ENCODE measurements at regions not wholly inside any gene's neighbourhood (a gene's known extent, or its start where the extent isn't known, plus 50 kb on each side); places are given as distances from the start of the nearest gene placed in this dataset.

DNA sequence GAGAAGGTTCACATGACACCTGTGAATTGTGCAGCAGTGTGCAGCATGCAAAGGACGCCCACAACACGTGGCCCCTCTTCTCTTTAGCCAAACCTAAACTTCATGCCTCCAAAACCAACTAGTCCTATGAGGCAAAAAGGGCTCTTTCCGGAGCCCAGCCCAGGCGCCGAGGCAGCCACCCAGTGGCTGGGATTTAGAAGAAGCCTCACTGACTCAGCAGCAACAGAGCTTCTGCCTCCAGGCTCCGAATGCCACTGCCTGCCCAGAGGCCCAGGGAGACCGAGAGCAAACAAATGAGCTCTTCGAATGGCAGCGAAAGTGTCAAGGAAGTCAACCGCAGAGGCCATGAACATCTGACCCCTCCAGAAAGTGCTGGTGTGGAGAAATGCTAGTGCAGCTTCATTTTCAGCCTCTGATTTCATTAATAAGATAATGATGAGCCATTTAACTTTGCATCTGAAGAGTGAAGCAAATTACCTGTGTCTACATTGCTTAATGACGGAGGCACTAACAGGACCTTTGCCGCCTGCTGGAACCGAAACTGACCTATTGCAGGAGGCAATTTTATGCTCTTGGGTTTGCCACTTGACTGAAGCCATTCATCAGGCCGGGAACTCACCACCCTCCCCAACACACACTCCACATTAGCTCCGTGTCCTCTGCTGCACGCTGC lies 157.7 kb upstream of the RPL38 start:
- DNase-seq (ENCODE audit: low read depth in 3 of 3), result no peak

- no peak for DNase-seq (ENCODE audit: low read depth in 3 of 3)
Observed at GRCh38 chr17:74049167-74049966, 154.1 kb upstream of the RPL38 start.

DNA sequence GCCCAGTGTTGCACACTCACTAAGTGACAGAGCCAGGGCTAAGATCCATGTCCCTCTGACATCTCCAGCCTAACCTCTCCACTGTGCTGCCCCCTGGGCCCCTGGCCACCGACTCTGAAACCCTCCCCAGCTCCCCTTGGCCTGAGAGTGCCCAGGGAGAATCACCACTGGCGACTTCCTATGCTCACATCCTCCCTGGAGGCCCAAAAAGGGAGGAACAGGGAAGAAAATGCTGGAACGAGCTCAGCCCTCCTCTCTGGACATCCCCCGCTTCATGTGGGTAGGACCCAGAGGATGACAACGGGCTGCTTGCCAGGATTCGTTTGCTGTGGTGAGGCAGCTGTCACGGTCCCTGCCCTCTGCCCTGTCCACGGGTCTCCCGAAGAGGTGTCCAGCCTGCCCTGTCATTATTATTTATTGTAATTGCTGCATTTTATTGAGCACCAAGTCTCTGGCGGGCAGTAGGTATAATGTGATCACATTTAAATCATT lies 153.5 kb upstream of the RPL38 start:
- no peak for DNase-seq (ENCODE audit: low read depth in 3 of 3)

GRCh38 chr17:74051348-74051747 lies 152.1 kb upstream of the RPL38 start:
- DNase-seq (ENCODE audit: low read depth in 3 of 3), result no peak

DNA sequence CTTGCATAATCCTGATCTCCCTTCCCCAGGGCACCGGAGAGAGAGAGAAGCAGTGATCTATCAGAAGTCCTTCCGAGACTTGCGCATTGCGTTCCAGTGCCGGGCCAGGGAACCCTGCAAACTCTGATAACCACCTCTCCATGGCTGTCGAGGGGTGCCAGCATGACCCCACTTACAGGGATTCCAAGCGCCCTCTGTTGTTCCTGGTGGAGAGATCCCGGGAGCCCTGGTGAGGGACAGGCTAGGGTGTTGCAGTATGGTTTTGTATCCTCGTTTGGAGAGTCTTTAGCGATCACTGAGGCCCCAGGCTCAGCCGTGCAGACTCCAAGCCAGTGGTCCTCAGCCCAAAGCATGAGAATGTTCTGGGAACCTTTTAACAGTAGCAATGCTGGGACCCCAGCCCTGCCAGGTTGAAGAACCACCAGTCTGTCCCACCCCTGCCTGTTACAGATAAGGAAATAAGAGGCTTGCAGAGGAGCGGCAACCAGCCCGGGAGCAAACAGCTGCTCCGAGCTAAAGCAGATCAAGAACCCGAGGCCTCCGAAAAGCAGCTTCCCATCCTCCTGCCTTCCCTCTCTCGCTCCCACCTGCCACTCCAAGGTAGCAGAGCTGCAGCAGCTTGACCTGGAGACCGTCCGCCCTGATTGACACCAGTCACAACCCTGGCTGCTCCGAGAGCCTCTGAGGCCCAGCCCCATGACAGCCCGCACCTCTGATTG lies 150.3 kb upstream of the RPL38 start:
- no peak for DNase-seq (ENCODE audit: low read depth in 3 of 3)

- no peak for DNase-seq (ENCODE audit: low read depth in 3 of 3)
Observed at GRCh38 chr17:74053712-74054078, 149.8 kb upstream of the RPL38 start.

- DNase-seq (ENCODE audit: low read depth in 3 of 3), result no peak
Observed at GRCh38 chr17:74054249-74054648, 149.2 kb upstream of the RPL38 start.

DNA sequence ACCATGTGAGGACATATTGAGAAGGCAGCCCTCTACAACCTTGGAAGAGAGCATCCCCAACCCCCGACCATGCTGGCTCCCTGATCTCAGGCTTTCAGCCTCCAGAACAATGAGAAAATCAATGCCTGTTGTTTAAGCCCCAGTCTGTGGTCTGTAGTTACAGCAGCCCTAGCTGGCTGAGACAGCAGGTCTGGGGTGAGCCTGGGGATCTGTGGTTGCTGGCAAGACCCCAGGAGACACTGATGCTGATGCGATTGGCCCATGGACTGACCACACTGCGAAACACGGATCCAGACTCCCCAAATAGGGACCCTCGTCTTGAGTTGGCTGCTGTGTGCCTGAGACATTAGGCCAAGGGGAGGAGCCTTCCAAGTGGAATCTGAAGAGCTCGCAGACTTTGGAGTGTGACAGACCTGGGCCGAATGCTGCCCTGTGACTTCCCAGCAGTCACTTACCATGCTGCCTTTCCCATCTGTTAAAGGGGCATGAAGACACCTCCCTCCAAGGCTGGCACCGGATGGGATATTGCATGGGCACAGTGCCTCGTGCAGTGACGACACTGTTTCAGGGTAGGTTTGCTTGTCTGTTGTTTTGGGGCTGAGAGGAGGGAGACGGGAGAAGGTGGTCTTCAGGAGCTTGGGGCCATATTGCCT lies 147.8 kb upstream of the RPL38 start:
- no peak for DNase-seq (ENCODE audit: low read depth in 3 of 3)

DNA sequence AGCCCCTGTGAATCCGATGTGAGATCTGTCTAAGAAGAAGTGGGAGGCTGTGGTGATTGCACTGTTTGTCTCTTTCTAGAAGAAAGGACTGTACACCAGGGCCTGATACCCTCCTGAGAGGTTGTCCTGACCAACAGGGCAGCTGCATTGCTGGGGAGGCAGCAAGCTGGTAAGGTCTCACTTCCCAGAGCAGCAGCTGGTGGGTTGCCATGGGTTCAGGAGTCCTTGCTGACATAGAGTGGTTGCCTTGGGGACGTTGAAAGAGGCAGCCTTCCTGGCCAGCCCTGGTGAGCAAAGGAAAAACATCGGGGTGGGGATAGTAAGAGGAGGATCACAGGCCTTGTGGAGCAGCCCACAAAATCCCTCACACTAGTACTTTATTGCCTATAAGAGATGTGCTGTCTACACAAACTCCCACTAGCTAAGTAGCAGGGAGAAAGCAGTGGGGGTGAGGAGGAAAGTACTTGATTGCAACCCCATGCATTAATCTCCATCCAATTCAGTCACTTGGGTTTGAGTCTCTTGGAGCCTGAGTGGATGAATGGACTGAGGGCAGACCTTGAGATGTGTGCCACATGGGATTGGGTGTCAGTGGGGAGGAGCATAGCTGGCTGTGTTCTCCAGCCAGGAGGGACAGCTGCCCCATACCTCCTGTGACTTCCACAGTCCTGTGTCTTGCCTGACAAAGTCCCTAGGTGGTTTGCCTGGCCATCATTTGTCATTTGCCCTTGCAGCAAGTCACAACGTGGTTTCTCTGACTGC lies 143.8 kb upstream of the RPL38 start:
- DNase-seq (ENCODE audit: low read depth in 3 of 3), result no peak

DNA sequence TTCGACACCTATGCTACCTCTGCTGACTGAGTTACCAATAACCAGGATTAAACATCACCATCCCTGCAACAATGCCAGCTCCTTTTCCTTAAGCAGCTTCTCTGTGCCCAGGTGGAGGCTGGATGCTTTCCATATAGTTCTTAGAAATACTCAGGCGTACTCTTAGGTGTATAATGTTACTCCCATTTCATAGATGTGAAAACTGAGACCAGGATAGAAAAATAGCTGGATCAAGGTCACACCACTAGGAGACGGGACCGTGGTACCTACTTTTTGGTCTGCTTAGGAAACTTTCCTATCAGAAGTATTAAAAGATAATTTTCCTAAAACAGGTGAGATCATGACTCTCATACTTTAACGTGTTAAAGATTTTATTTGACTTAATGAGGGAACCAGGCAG lies 141.7 kb upstream of the RPL38 start:
- no peak for DNase-seq (ENCODE audit: low read depth in 3 of 3)

DNA sequence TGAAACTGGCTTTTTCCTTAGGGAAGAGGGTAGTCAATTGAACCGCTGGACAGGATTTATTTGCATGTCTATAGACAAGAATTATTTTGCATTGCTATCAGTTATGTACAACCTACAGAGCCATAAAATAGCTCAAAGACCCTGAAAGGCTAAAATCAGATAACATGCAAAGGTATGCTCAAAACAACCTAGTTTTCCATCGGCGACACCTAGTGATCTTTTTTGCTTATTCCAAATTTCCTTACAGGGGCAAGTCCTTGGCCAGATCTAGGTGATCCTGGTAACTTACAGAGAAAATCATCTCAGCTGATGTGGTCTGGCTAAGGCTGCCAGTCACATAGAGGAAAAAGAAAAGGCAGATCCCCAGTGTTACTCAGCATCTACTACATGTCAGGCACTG lies 141.2 kb upstream of the RPL38 start:
- no peak for DNase-seq (ENCODE audit: low read depth in 3 of 3)

GRCh38 chr17:74063439-74063838 lies 140.0 kb upstream of the RPL38 start:
- DNase-seq (ENCODE audit: low read depth in 3 of 3), result no peak

- no peak for DNase-seq (ENCODE audit: low read depth in 3 of 3)
Observed at GRCh38 chr17:74070374-74070773, 133.1 kb upstream of the RPL38 start.

- DNase-seq (ENCODE audit: low read depth in 3 of 3), result no peak
Observed at GRCh38 chr17:74070998-74071679, 132.3 kb upstream of the RPL38 start.

- no peak for DNase-seq (ENCODE audit: low read depth in 3 of 3)
Observed at GRCh38 chr17:74072340-74072739, 131.1 kb upstream of the RPL38 start.

GRCh38 chr17:74076446-74076845 lies 127.0 kb upstream of the RPL38 start:
- no peak for DNase-seq (ENCODE audit: low read depth in 3 of 3)

- DNase-seq (ENCODE audit: low read depth in 3 of 3), result no peak
Observed at GRCh38 chr17:74077231-74077630, 126.2 kb upstream of the RPL38 start.

GRCh38 chr17:74078363-74078941 lies 125.0 kb upstream of the RPL38 start:
- DNase-seq (ENCODE audit: low read depth in 3 of 3), result no peak

- no peak for DNase-seq (ENCODE audit: low read depth in 3 of 3)
Observed at GRCh38 chr17:74079537-74080300, 123.8 kb upstream of the RPL38 start.
